ENCODE measurements at regions not wholly inside any gene's neighbourhood (a gene's known extent, or its start where the extent isn't known, plus 50 kb on each side); places are given as distances from the start of the nearest gene placed in this dataset.
"Not testable (repeated sequence)": the region's sequence is repeated elsewhere in the genome, so short reads cannot be mapped to it uniquely, and the experiment has no call there.

DNA sequence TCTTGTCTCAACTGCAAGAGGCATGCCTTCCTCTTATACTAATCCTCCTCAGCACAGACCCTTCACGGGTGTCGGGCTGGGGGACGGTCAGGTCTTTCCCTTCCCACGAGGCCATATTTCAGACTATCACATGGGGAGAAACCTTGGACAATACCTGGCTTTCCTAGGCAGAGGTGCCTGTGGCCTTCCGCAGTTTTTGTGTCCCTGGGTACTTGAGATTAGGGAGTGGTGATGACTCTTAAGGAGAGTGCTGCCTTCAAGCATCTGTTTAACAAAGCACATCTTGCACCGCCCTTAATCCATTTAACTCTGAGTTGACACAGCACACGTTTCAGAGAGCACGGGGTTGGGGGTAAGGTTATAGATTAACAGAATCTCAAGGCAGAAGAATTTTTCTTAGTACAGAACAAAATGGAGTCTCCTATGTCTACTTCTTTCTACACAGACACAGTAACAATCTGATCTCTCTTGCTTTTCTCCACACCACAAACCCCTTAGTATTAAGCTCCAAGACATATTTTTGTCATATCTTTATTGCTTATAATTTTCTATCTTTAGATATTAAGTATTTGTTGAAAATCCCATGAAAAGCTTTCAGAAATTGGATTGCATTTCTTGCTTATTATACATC, 72.8 kb upstream of the LPCAT1 start:
- TF ChIP-seq EGR1 (IDR thresholded peaks at IDR 0.05; ENCODE audit: low read depth); POLR2AphosphoS5 (IDR thresholded peaks at IDR 0.05; ENCODE audit: low read depth, low read length); POLR2A (IDR thresholded peaks at IDR 0.05; ENCODE audit: borderline replicate concordance, extremely low read depth, insufficient read depth, insufficient read length); ZFX (IDR thresholded peaks at IDR 0.05); EZH2 (IDR thresholded peaks at IDR 0.05); EZH2phosphoT487 (IDR thresholded peaks at IDR 0.05; ENCODE audit: borderline replicate concordance); JUND (IDR thresholded peaks at IDR 0.05): not testable (repeated sequence)
- TF ChIP-seq, protein P1, sequence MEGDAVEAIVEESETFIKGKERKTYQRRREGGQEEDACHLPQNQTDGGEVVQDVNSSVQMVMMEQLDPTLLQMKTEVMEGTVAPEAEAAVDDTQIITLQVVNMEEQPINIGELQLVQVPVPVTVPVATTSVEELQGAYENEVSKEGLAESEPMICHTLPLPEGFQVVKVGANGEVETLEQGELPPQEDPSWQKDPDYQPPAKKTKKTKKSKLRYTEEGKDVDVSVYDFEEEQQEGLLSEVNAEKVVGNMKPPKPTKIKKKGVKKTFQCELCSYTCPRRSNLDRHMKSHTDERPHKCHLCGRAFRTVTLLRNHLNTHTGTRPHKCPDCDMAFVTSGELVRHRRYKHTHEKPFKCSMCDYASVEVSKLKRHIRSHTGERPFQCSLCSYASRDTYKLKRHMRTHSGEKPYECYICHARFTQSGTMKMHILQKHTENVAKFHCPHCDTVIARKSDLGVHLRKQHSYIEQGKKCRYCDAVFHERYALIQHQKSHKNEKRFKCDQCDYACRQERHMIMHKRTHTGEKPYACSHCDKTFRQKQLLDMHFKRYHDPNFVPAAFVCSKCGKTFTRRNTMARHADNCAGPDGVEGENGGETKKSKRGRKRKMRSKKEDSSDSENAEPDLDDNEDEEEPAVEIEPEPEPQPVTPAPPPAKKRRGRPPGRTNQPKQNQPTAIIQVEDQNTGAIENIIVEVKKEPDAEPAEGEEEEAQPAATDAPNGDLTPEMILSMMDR (IDR thresholded peaks at IDR 0.05 in 2 of 3, conservative IDR thresholded peaks at IDR 0.05 in 1 of 3; ENCODE audit: borderline replicate concordance in 1 of 3, insufficient read depth in 1 of 3, low read depth in 2 of 3, low read length in 2 of 3) = not testable (repeated sequence)
